AG04449 (cell line): ENCODE measurements at regions not wholly inside any gene's neighbourhood (a gene's known extent, or its start where the extent isn't known, plus 50 kb on each side); places are given as distances from the start of the nearest gene placed in this dataset.

ENCODE experiments used
- CTCF ChIA-PET: fragments of 350-600 bp; formaldehyde crosslinking; extraction: SDS; loops from one replicate; lab custom pipeline; 2021; ENCODE audit warnings: antibody characterized with exemption; lab: Yijun Ruan, JAX
- POLR2A ChIA-PET: fragments of 400-600, 350-600 bp; formaldehyde crosslinking; extraction: SDS; loops from one replicate; lab custom pipeline; 2020; ENCODE audit warnings: antibody characterized with exemption, inconsistent platforms; lab: Yijun Ruan, JAX
- DNase-seq: peaks from one replicate; pipeline ENCODE4 v3.0.0-alpha.2; 2010; ENCODE audit warnings: low read depth, low spot score
- H3K4me3 ChIP-seq: 2 replicates; pipeline ENCODE4 v1.5.1; 2011; ENCODE audit warnings: low read depth, mild to moderate bottlenecking, control low read depth, low read length
- TF ChIP-seq, protein P1 (sequence below): IDR thresholded peaks from one replicate; pipeline ENCODE4 v1.5.1; 2011; ENCODE audit warnings: mild to moderate bottlenecking, moderate library complexity, low read length, control low read depth, inconsistent platforms; ENCODE audit not compliant: insufficient read depth; ENCODE audit errors: missing control alignments

- no peak for DNase-seq
- CTCF ChIA-PET: no interaction called here
- TF ChIP-seq, protein P1, sequence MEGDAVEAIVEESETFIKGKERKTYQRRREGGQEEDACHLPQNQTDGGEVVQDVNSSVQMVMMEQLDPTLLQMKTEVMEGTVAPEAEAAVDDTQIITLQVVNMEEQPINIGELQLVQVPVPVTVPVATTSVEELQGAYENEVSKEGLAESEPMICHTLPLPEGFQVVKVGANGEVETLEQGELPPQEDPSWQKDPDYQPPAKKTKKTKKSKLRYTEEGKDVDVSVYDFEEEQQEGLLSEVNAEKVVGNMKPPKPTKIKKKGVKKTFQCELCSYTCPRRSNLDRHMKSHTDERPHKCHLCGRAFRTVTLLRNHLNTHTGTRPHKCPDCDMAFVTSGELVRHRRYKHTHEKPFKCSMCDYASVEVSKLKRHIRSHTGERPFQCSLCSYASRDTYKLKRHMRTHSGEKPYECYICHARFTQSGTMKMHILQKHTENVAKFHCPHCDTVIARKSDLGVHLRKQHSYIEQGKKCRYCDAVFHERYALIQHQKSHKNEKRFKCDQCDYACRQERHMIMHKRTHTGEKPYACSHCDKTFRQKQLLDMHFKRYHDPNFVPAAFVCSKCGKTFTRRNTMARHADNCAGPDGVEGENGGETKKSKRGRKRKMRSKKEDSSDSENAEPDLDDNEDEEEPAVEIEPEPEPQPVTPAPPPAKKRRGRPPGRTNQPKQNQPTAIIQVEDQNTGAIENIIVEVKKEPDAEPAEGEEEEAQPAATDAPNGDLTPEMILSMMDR: no peak
- H3K4me3 ChIP-seq: no peak overlapping the region
- POLR2A ChIA-PET: no interaction called here
Observed at GRCh38 chr2:167345559-167345958, 457.3 kb downstream of the XIRP2 start.

GRCh38 chr2:167342769-167343168 is 454.5 kb downstream of the XIRP2 start:
- ChIA-PET CTCF (no interaction called here), POLR2A (no interaction called here)
- no peak for DNase-seq
- H3K4me3 ChIP-seq: no peak overlapping the region
- TF ChIP-seq, protein P1: no peak

GRCh38 chr2:167340322-167340721 is 452.0 kb downstream of the XIRP2 start:
- CTCF ChIA-PET: no interaction called here
- TF ChIP-seq, protein P1: no peak
- no peak overlapping the region for H3K4me3 ChIP-seq
- no peak for DNase-seq
- POLR2A ChIA-PET: no interaction called here

GRCh38 chr2:167336213-167336612 is 447.9 kb downstream of the XIRP2 start:
- TF ChIP-seq, protein P1: no peak
- ChIA-PET POLR2A (no interaction called here), CTCF (no interaction called here)
- no peak for DNase-seq
- no peak overlapping the region for H3K4me3 ChIP-seq

DNA sequence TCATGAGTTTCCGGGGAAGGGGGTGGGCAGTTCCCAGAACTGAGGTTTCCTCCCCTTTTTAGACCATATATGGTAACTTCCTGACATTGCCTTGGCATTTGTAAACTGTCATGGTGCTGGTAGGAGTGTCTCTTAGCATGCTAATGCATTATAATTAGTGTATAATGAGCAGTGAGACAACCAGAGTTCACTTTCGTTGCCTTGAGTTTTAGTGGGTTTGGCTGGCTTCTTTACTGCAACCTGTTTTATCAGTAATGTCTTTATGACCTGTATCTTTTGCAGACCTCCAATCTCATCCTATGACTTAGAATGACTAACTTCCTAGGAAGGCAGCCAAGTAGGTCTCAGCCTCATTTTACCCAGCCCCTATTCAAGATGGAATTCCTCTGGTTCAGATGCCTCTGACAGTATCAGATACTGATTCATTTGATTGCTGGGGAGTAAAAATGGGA is 447.3 kb downstream of the XIRP2 start:
- TF ChIP-seq, protein P1: no peak
- POLR2A ChIA-PET: no interaction called here
- H3K4me3 ChIP-seq: no peak overlapping the region
- CTCF ChIA-PET: no interaction called here
- no peak for DNase-seq

- POLR2A ChIA-PET: no interaction called here
Observed at GRCh38 chr2:167334146-167334742, 446.0 kb downstream of the XIRP2 start.

More at GRCh38 chr2:167334146-167334742, 446.0 kb downstream of the XIRP2 start:
- CTCF ChIA-PET: no interaction called here
- TF ChIP-seq, protein P1: no peak
- DNase-seq: no peak
- H3K4me3 ChIP-seq: no peak overlapping the region
